Panc1 (cell line): ENCODE measurements at regions not wholly inside any gene's neighbourhood (a gene's known extent, or its start where the extent isn't known, plus 50 kb on each side); places are given as distances from the start of the nearest gene placed in this dataset.

Experiments used
- ATAC-seq: fragments of 200-7000 bp; cut with Tn5 transposase; 2 replicates; pipeline ENCODE4 v1.9.1; 2020; ENCODE audit warnings: mild to moderate bottlenecking, moderate library complexity
- BruUV-seq: library from RNA; stranded (reverse); fragments of 400-500 nt; replicated peaks from 2 replicates; lab custom pipeline; 2021; lab: Mats Ljungman, UMichigan
- CTCF ChIA-PET: fragments of 300-600 bp; sonication (Branson Sonifier 250); formaldehyde crosslinking; loops from one replicate; lab custom pipeline; 2022; ENCODE audit warnings: antibody characterized with exemption; lab: Charles Lee
- POLR2A ChIA-PET: fragments of 300-600 bp; sonication (Branson Sonifier 250); formaldehyde crosslinking; loops from one replicate; lab custom pipeline; 2022; ENCODE audit warnings: antibody characterized with exemption; lab: Charles Lee
- DNase-seq: peaks from one replicate; pipeline ENCODE4 v3.0.0-alpha.2; 2010; ENCODE audit warnings: low read depth, low spot score
- H3K27ac ChIP-seq: 2 replicates; pipeline ENCODE4 v1.5.1; 2011; ENCODE audit warnings: mild to moderate bottlenecking, low read length, inconsistent platforms
- H3K27me3 ChIP-seq: fragments of 200-500 bp; sonication (Bioruptor generic); 2 replicates; pipeline ENCODE4 v1.6.0; 2014; ENCODE audit warnings: low read length, inconsistent platforms; ENCODE audit not compliant: control insufficient read depth, insufficient read depth
- H3K36me3 ChIP-seq: fragments of 200-500 bp; sonication (Bioruptor generic); 2 replicates; pipeline ENCODE4 v1.5.1; 2014; ENCODE audit warnings: inconsistent platforms, mild to moderate bottlenecking, low read length, moderate library complexity; ENCODE audit not compliant: control insufficient read depth, insufficient read depth
- H3K4me1 ChIP-seq: 2 replicates; pipeline ENCODE4 v1.5.1; 2011; ENCODE audit warnings: inconsistent platforms, mild to moderate bottlenecking, low read length, moderate library complexity; ENCODE audit not compliant: control insufficient read depth, insufficient read depth
- H3K4me3 ChIP-seq, 2 experiments: 2 replicates each; pipeline ENCODE4 v1.5.1; 2011 to 2012; ENCODE audit warnings: low read depth in 2 of 2, low read length in 2 of 2, mild to moderate bottlenecking in 2 of 2, inconsistent platforms in 1 of 2, moderate library complexity in 1 of 2
- H3K9me3 ChIP-seq: fragments of 200-500 bp; sonication (Bioruptor generic); 2 replicates; pipeline ENCODE4 v1.5.1; 2014; ENCODE audit warnings: low read depth, mild to moderate bottlenecking, inconsistent platforms, low read length, moderate library complexity; ENCODE audit not compliant: control insufficient read depth, insufficient read depth
- POLR2AphosphoS5 ChIP-seq: IDR thresholded peaks from 2 replicates; pipeline ENCODE4 v1.6.1; 2012; ENCODE audit warnings: mild to moderate bottlenecking, low read depth, low read length, moderate library complexity
- SIN3A ChIP-seq: IDR thresholded peaks from 2 replicates; pipeline ENCODE4 v1.6.1; 2012; ENCODE audit warnings: low read depth, mild to moderate bottlenecking, low read length, moderate library complexity, borderline replicate concordance; ENCODE audit not compliant: insufficient read depth
- TCF7L2 ChIP-seq: IDR thresholded peaks from 2 replicates; pipeline ENCODE4 v1.6.1; 2011; ENCODE audit warnings: mild to moderate bottlenecking, low read depth, low read length, inconsistent platforms
- in situ Hi-C: cut with HindIII; loops from 2 replicates; pipeline ENCODE4 v1.10.0; 2016; ENCODE audit warnings: low sequenced_read_pairs, low pct_unique_long_range_greater_than_20kb
- intact Hi-C: fragments of 100-400 bp; cut with micrococcal nuclease; formaldehyde crosslinking; loops from one replicate; pipeline ENCODE4 v1.10.0; 2022; ENCODE audit not compliant: unreplicated experiment
- TF ChIP-seq, protein P1 (sequence below): fragments of 450-650 bp; IDR thresholded peaks from 2 replicates; pipeline ENCODE4 v1.5.1; 2017; ENCODE audit warnings: mild to moderate bottlenecking
- TF ChIP-seq, protein P2 (sequence below), 2 experiments: IDR thresholded peaks; 2 replicates each; pipeline ENCODE4 v1.6.1; 2011 to 2012; ENCODE audit warnings: low read depth in 2 of 2, control low read depth in 1 of 2, low read length in 1 of 2, mild to moderate bottlenecking in 1 of 2, moderate library complexity in 1 of 2; ENCODE audit not compliant: insufficient read depth in 1 of 2

DNA sequence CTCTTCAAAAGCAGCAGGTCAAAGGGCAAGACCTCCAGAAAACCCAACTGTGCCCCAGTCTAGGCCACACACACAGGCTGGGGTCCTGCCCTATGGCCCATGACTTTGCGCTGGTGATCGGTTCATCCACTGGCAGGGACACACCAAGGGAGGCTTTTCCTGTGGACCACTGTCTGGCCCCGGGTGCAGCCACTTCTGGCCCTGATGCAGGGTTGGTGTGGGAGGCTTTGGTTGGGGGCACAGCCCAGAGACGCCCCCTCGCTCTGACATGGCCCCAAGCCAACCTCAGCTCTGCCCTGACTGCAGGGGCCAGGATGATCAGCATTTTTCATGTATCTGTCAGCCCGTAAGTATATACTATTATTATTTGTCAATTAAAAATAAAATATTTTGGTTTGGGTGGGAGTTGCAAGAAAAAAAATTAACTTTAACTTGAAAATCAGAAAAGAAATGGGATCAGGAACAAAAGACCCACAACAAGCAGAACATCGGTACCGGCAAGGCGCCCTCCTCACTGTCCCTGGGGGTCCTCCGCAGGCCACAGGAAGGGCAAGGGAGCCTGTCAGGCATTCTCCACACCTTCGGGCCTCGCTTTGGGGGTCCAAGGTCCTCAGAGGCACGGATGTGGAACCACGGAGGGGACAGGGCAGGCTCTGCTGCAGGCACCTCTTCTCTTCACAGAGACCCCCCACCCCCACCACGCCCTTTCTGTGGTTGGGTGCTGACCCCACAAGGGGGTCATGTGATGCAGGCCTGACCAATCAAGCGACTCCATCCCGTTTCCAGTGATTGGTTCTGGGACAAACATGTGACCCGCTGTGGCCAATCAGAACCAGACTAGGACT, 181.5 kb upstream of the SFSWAP start:
- Histone ChIP-seq H3K36me3 (no peaks in the 10 kb centered on the region), H3K27me3 (peaks cover 9% of the 10 kb centered on the region; the same call in 1 of the 2 replicates), H3K4me1 (no peaks in the 10 kb centered on the region), H3K27ac (no peak overlapping the region), H3K4me3 (no peak overlapping the region), H3K9me3 (no peaks in the 10 kb centered on the region)
- TF ChIP-seq, protein P1, sequence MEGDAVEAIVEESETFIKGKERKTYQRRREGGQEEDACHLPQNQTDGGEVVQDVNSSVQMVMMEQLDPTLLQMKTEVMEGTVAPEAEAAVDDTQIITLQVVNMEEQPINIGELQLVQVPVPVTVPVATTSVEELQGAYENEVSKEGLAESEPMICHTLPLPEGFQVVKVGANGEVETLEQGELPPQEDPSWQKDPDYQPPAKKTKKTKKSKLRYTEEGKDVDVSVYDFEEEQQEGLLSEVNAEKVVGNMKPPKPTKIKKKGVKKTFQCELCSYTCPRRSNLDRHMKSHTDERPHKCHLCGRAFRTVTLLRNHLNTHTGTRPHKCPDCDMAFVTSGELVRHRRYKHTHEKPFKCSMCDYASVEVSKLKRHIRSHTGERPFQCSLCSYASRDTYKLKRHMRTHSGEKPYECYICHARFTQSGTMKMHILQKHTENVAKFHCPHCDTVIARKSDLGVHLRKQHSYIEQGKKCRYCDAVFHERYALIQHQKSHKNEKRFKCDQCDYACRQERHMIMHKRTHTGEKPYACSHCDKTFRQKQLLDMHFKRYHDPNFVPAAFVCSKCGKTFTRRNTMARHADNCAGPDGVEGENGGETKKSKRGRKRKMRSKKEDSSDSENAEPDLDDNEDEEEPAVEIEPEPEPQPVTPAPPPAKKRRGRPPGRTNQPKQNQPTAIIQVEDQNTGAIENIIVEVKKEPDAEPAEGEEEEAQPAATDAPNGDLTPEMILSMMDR = no peak
- TF ChIP-seq SIN3A (no peak), TCF7L2 (no peak), POLR2AphosphoS5 (no peak)
- TF ChIP-seq, protein P2, sequence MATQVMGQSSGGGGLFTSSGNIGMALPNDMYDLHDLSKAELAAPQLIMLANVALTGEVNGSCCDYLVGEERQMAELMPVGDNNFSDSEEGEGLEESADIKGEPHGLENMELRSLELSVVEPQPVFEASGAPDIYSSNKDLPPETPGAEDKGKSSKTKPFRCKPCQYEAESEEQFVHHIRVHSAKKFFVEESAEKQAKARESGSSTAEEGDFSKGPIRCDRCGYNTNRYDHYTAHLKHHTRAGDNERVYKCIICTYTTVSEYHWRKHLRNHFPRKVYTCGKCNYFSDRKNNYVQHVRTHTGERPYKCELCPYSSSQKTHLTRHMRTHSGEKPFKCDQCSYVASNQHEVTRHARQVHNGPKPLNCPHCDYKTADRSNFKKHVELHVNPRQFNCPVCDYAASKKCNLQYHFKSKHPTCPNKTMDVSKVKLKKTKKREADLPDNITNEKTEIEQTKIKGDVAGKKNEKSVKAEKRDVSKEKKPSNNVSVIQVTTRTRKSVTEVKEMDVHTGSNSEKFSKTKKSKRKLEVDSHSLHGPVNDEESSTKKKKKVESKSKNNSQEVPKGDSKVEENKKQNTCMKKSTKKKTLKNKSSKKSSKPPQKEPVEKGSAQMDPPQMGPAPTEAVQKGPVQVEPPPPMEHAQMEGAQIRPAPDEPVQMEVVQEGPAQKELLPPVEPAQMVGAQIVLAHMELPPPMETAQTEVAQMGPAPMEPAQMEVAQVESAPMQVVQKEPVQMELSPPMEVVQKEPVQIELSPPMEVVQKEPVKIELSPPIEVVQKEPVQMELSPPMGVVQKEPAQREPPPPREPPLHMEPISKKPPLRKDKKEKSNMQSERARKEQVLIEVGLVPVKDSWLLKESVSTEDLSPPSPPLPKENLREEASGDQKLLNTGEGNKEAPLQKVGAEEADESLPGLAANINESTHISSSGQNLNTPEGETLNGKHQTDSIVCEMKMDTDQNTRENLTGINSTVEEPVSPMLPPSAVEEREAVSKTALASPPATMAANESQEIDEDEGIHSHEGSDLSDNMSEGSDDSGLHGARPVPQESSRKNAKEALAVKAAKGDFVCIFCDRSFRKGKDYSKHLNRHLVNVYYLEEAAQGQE (IDR thresholded peaks at IDR 0.05; ENCODE audit: insufficient read depth in 1 of 2, low read depth in 2 of 2, low read length in 1 of 2) = no peak
- intact Hi-C loops = no loop called here
- in situ Hi-C loops = no loop called here
- BruUV-seq = no TSS peak
- no peak for DNase-seq
- no peak for ATAC-seq
- CTCF ChIA-PET = no interaction called here
- POLR2A ChIA-PET = no interaction called here

DNA sequence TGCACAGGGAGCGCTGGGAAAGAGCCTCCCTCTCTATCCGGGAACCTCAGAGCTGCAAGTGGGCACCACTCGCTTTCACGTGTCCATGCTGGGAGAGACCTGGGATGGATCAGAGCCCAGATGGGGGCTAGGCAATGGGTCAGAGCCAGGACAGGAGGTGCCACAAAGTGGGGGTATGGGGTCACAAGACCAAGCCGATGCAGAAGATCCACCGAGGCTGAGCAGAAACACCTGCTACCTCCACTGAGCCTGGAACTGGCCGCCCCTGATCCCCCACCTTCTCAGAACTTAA, 180.9 kb upstream of the SFSWAP start:
- ChIA-PET CTCF (no interaction called here), POLR2A (no interaction called here)
- Histone ChIP-seq H3K4me1 (no peaks in the 10 kb centered on the region), H3K27me3 (peaks cover 9% of the 10 kb centered on the region; the same call in 1 of the 2 replicates), H3K27ac (no peak overlapping the region), H3K9me3 (no peaks in the 10 kb centered on the region), H3K4me3 (no peak overlapping the region), H3K36me3 (no peaks in the 10 kb centered on the region)
- ATAC-seq = no peak
- in situ Hi-C loops = no loop called here
- intact Hi-C loops = no loop called here
- TF ChIP-seq, protein P2 (IDR thresholded peaks at IDR 0.05; ENCODE audit: insufficient read depth in 1 of 2, low read depth in 2 of 2, low read length in 1 of 2) = no peak
- no peak for TF ChIP-seq POLR2AphosphoS5
- TF ChIP-seq TCF7L2 = no peak
- TF ChIP-seq SIN3A = no peak
- TF ChIP-seq, protein P1 = no peak
- no peak for DNase-seq
- BruUV-seq = no TSS peak
